GM15510 (cell line): ENCODE measurements at regions not wholly inside any gene's neighbourhood (a gene's known extent, or its start where the extent isn't known, plus 50 kb on each side); places are given as distances from the start of the nearest gene placed in this dataset.

Experiments
- POLR2A ChIP-seq: IDR thresholded peaks from 3 replicates; pipeline ENCODE4 v1.6.1; 2011; ENCODE audit warnings: borderline replicate concordance; ENCODE audit not compliant: insufficient read length; ENCODE audit errors: extremely low read depth

GRCh38 chr21:43331111-43331961 is 95.6 kb downstream of the SIK1 start:
- TF ChIP-seq POLR2A, result no peak

GRCh38 chr21:43330306-43330881 is 96.5 kb downstream of the SIK1 start:
- no peak for TF ChIP-seq POLR2A

- TF ChIP-seq POLR2A, result no peak
Measured at GRCh38 chr21:43329711-43330269, 97.1 kb downstream of the SIK1 start.

- TF ChIP-seq POLR2A, result no peak
Measured at GRCh38 chr21:43328958-43329691, 97.8 kb downstream of the SIK1 start.

- no peak for TF ChIP-seq POLR2A
Measured at GRCh38 chr21:43328185-43328957, 98.6 kb downstream of the SIK1 start.

GRCh38 chr21:43325968-43326715 is 100.8 kb downstream of the SIK1 start:
- TF ChIP-seq POLR2A, result no peak

- no peak for TF ChIP-seq POLR2A
Measured at GRCh38 chr21:43325036-43325435, 101.9 kb downstream of the SIK1 start.

- no peak for TF ChIP-seq POLR2A
Measured at GRCh38 chr21:43324596-43324995, 102.3 kb downstream of the SIK1 start.

GRCh38 chr21:43323244-43324005 is 103.5 kb downstream of the SIK1 start:
- TF ChIP-seq POLR2A, result no peak

GRCh38 chr21:43322805-43323204 is 104.1 kb downstream of the SIK1 start:
- no peak for TF ChIP-seq POLR2A

GRCh38 chr21:43322311-43322710 is 104.6 kb downstream of the SIK1 start:
- no peak for TF ChIP-seq POLR2A

GRCh38 chr21:43321611-43322010 is 105.3 kb downstream of the SIK1 start:
- no peak for TF ChIP-seq POLR2A

- TF ChIP-seq POLR2A, result no peak
Measured at GRCh38 chr21:43321111-43321510, 105.8 kb downstream of the SIK1 start.
